Neural cell (in vitro differentiated cells): ENCODE measurements at regions not wholly inside any gene's neighbourhood (a gene's known extent, or its start where the extent isn't known, plus 50 kb on each side); places are given as distances from the start of the nearest gene placed in this dataset.

Experiments
- CTCF ChIP-seq: fragments of 450-650 bp; IDR thresholded peaks from 2 replicates; pipeline ENCODE4 v1.5.1; 2014; ENCODE audit warnings: antibody characterized with exemption, mild to moderate bottlenecking, moderate library complexity; ENCODE audit not compliant: poor library complexity, severe bottlenecking
- EP300 ChIP-seq: fragments of 450-650 bp; conservative IDR thresholded peaks from 2 replicates; pipeline ENCODE4 v1.6.1; 2014; ENCODE audit warnings: antibody characterized with exemption, mild to moderate bottlenecking, moderate library complexity; ENCODE audit not compliant: poor library complexity, severe bottlenecking
- EZH2 ChIP-seq: fragments of 200-600, 300-800 bp; shearing (Covaris generic), sonication (generic); IDR thresholded peaks from 2 replicates; pipeline ENCODE4 v1.6.1; 2014; ENCODE audit warnings: antibody characterized with exemption, low read length, borderline replicate concordance, mild to moderate bottlenecking; ENCODE audit not compliant: insufficient read depth, poor library complexity, severe bottlenecking
- POLR2AphosphoS5 ChIP-seq: IDR thresholded peaks from 2 replicates; pipeline ENCODE4 v1.6.1; 2012
- RAD21 ChIP-seq: fragments of 450-650 bp; conservative IDR thresholded peaks from 2 replicates; pipeline ENCODE4 v1.6.1; 2014; ENCODE audit warnings: antibody characterized with exemption, mild to moderate bottlenecking, moderate library complexity
- REST ChIP-seq: IDR thresholded peaks from 2 replicates; pipeline ENCODE4 v1.6.1; 2012; ENCODE audit warnings: borderline replicate concordance

DNA sequence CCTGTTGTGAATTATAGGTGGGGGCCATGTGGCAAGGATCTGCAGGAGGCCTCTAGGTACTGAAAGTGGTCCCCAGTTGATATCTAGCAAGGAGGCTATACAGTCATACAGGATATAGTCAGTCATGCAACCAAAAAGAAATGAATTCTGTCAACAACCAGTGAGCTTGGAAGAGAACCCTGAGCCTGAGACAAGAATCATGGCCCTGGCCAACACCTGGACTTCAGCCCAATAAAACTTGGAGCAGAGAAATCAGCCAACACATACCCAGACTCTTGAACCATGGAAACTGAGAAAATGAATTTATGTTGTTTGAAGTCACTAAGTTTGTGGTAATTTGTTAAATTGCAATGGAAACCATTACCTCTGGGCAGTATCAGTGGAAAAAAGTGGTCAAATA lies 370.2 kb downstream of the KIF16B start:
- TF ChIP-seq CTCF (no peak), EZH2 (no peak), EP300 (no peak), POLR2AphosphoS5 (no peak), RAD21 (no peak), REST (no peak)
